GM18499 (cell line): ENCODE measurements at regions not wholly inside any gene's neighbourhood (a gene's known extent, or its start where the extent isn't known, plus 50 kb on each side); places are given as distances from the start of the nearest gene placed in this dataset.
A peak's percentile ranks its signal among the peaks of the same experiment; 100 is the strongest.
"Not testable (repeated sequence)": the region's sequence is repeated elsewhere in the genome, so short reads cannot be mapped to it uniquely, and the experiment has no call there.

ENCODE experiments used
- ATAC-seq: cut with Tn5 transposase; IDR thresholded peaks from one replicate; pipeline ENCODE4 v1.9.1; 2021; ENCODE audit warnings: moderate number of reproducible peaks; ENCODE audit not compliant: insufficient read depth, unreplicated experiment

- peak; percentile 24 for ATAC-seq
These were observed 166.1 kb upstream of the ZNF521 start for GRCh38 chr18:25517881-25518715.

DNA sequence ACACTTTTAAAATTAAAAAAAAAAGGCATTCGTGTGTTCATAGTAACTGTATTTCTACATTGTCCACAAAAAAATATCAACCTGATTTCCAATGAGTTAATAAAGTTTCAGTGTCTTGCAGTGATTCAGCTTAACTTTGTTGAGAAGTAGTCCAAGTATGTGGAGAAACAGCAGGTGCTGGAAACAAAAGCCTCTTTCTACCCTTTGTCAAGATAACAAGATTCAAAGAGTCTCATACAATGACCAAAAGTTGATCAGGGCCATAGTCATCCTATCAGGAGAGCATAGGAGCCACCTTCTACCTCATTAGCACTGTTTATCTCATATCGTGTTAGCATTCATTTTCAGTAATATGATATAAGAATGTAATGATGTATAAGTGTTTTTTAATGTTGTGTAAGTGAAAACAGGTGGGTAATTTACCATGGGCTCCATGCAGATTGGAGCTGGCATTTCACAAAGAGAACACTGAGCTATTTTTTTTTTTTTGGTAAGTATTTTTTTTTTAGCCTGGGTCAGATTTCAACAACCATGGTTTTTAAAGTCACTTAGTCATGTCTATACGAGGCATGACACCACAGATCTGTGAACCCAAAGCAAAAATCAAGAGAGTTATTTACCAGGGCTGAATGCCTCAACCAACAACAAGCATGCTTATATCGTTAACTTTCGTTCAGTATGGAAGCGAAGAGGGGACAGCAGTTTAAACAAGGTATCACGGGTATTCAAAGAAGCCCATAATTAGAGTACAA, 165.0 kb upstream of the ZNF521 start:
- ATAC-seq, result no peak

DNA sequence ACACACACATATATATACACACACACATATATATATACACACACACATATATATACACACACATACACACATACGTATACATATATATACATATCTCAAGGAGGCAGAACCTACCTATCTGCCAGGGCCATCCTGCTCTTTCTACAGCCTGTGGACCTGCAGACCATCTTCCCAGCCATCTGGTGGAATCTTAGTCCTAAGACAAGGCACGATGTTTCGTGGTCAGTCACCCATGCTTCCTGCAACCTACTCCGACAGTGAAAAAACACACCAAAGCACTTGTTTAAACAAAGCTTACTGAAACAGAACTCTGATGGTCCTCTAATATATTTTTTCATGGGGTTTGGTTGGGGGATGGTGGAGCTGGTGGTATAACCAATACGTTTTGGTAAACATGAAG, 164.2 kb upstream of the ZNF521 start:
- ATAC-seq, result no peak

GRCh38 chr18:25510096-25510495, 158.1 kb upstream of the ZNF521 start:
- no peak for ATAC-seq

GRCh38 chr18:25503567-25504081, 151.7 kb upstream of the ZNF521 start:
- no peak for ATAC-seq

GRCh38 chr18:25497151-25497794, 145.3 kb upstream of the ZNF521 start:
- no peak for ATAC-seq

- ATAC-seq, result no peak
These were observed 144.6 kb upstream of the ZNF521 start for GRCh38 chr18:25496544-25496943.

DNA sequence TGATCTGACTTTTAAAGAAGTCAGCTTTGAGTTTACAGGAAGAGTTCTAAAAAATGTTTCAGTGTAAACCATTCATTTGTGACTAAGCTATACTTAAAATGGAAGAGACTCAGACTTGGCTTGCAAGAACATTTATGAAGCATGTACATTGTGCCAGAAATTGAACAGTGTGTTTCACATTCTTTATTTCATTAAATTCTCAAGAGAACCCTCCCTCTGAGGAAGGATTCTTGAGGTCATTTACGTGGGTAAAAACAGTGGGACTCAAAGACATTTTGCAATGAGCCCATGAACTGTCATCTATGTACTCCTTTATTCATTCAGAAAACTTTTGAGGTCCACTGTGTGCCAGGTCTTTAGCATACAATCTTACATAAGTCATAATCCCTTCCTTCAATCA, 143.6 kb upstream of the ZNF521 start:
- ATAC-seq, result no peak

- ATAC-seq, result no peak
These were observed 142.9 kb upstream of the ZNF521 start for GRCh38 chr18:25494888-25495287.

DNA sequence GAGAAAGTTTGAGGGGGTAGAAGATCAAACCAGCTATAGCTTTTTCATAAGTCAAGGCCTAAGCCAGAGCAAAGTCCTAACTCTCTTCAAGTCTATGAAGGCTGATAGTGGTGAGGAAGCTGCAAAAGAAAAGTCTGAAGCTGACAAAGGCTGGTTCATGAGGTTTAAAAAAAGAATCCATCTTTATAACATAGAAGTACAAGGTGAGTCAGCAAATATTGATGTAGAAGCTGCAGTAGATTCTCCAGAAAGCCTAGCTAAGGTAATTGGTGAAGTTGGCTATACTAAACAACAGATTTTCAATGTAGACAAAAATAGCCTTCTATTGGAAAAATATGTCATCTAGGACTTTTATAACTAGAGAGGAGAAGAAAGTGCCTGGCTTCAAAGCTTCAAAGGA, 141.4 kb upstream of the ZNF521 start:
- ATAC-seq, result no peak

- no peak for ATAC-seq
These were observed 138.3 kb upstream of the ZNF521 start for GRCh38 chr18:25490316-25490715.

DNA sequence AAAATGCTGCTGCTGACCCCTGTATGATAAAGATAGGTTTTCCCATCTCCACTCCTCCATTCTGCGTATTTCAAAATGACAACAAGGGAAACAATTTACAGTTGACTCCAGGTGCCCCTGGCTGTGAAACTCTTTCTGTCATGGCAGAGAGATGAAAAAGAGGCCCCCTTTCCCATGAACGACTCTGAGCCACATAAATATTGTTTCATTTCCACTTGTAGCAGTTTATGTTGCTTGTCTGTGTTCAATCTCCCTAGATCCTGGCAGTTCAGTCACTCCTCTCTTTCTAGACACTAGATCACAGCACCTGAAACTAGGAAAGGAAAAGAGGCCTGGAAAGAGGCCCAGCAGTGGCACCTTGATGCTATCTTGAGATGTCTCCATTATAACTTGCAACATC, 121.0 kb upstream of the ZNF521 start:
- ATAC-seq, result no peak

GRCh38 chr18:25470756-25471524, 119.0 kb upstream of the ZNF521 start:
- not testable (repeated sequence) for ATAC-seq

DNA sequence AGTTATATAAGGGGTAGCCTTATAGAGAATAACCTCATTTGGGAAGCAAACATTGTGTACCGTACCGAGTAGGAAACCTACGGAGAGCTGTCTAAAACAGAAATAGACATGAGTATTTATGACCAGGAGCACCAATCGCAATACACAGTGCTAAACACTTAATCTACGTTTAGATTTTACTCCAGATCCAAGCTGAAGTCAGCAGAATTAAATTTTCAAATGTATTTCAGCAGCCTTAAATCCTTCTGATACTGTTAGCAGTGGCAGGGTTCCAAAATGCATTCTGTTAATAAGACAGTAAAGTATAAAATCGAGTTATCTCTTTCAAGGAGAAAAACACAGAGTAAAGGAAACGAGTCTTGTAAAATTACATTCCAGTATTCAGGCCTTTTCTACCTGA, 118.1 kb upstream of the ZNF521 start:
- no peak for ATAC-seq

GRCh38 chr18:25469489-25469888, 117.5 kb upstream of the ZNF521 start:
- no peak for ATAC-seq

DNA sequence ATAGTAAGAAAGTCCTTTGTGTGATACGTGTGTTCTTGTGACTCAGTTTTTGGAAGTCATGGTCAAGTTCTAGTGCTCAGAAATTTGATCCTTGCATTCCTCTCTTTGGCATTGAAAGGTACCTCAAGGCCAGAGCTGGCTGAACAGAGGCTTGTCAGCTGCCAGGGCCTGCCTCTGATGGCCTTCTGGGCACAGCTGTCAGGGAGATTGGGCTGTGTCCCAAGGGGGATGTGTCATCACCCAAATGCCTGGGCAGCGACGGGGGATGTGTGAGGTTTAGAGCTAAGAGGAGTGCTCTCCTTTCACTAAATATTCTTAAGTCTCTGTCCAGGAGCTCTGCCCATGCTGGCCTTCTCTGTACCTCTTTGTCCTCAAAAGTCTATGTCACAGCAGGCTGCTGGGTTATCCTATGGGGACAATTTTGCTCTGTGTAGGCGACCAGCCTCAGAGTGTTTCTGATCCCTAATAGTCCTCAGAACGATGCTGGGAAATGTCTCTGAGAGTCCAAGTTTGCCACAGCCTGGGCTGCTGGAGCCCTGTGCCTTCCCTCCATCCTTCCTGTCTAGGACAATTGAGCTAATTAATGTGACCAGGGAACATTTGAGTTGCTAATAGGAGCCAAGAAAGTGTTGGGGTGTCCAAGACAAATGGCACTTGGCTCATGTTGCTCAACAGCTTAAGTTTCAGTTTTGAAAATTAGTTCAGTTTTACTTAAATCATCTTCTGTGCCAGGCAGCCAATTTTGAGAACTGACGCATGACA, 115.4 kb upstream of the ZNF521 start:
- ATAC-seq, result no peak

DNA sequence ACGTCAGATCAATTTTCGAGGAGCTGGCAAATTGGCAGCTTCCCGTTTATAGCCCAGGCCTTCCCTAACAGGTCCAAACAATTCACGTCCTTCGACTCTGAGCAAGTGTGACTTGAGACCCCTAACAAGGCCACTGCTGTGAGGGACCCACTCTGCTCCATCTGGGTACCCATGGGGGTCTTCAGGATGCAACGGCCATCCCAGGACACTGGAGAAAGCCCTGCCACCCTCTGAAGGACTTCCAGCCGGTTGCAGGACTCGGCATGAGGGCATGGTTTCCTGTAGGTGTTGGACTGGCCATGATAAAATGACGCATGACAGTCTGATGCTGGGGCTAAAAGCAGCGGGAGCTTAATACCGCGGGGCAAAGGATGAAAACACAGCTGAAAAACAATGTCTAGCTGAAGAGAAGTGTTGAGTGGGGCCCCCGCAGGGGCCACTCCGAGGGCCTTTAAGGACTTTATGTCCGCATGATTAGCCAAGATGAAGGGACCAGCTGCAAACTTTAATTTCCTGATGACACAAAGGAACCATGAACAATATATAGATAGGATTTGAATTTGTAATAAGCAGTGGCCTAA, 113.3 kb upstream of the ZNF521 start:
- ATAC-seq, result no peak

GRCh38 chr18:25464227-25464626, 112.3 kb upstream of the ZNF521 start:
- ATAC-seq, result no peak

DNA sequence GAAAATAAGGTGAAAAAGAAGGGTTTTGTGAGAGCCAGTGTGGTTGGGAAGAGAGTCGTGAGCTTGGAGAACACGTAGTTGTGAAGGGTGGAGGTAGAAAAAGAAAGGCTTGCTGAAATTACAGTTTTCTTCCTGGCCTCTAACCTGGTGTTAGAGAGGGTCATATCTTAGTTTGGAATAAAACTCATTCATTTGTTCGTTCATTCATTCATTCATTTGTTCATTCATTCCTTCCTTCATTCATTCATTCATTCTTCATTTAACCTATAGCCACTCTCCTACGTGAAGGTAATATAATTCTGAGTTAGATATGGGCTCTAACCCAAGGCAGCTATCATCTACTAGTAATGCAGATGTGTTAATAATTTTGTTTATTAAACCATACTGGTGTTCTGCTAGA, 111.8 kb upstream of the ZNF521 start:
- ATAC-seq, result no peak
